LNCAP (cell line): ENCODE measurements at regions not wholly inside any gene's neighbourhood (a gene's known extent, or its start where the extent isn't known, plus 50 kb on each side); places are given as distances from the start of the nearest gene placed in this dataset.

Experiments used
- CTCF ChIP-seq: fragments of 450-650 bp; IDR thresholded peaks from 2 replicates; pipeline ENCODE4 v1.5.1; 2017; ENCODE audit warnings: mild to moderate bottlenecking

DNA sequence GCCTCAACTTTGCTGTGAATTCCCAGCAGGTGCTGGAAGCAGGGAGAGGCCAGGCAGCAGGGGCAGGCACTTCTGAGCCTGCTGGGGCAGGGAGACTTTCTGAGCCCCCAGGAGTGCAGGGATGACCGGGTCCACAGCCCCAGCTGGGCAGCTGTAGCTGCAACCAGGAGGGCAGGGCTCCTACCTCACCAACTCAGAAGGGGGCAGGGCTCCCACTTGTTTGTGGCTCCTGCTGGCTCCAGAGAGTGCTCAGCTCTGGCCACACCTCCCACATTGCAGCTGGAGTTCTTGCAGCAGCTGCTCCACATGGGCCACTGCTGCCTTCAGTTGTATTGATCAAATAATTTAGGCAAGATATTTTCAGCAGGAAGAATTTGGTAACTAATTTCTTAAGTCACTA is 812.3 kb downstream of the NSUN3 start:
- TF ChIP-seq CTCF: no peak

DNA sequence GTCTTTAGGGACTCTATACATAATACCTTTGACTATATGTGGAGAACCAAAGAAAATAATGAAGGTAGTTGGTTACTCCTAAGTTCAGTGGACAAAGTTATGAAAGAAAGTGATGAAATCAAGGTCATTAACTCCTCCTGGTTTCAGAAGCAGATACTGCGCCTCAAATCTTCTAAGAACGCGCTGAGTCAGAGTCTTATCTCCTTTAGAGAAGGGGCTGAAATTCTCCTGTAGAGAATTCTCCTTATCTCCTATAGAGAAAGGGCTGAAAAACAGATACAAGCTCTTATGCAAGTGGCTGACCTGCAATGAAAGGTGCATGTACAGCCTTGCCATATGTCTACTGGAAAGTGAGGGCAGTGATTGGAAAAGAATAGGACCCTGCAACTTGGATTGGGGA is 824.2 kb downstream of the NSUN3 start:
- no peak for TF ChIP-seq CTCF

DNA sequence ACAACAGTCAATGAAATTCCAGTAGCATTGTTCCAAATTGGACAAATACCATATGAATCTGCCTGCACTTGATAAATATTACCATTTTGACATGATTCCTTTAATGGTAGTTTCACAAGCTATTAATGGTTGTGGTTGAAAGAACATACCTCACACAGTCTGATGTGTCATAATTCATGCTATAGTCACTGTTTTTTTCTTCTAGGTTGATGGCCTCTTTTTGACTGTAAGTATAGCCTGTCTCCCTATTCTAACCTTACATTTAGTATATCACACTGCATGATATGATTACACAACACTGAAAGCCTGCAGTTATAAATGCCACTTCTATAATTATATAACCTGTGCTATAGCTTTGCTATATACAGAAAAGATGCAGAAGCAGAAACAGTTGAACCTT is 834.1 kb downstream of the NSUN3 start:
- TF ChIP-seq CTCF: no peak

- TF ChIP-seq CTCF: no peak
Measured at GRCh38 chr3:94904156-94904674, 841.4 kb downstream of the NSUN3 start.

GRCh38 chr3:94909726-94910125 is 846.9 kb downstream of the NSUN3 start:
- TF ChIP-seq CTCF: no peak

- TF ChIP-seq CTCF: no peak
Measured at GRCh38 chr3:94912656-94913055, 849.8 kb downstream of the NSUN3 start.

DNA sequence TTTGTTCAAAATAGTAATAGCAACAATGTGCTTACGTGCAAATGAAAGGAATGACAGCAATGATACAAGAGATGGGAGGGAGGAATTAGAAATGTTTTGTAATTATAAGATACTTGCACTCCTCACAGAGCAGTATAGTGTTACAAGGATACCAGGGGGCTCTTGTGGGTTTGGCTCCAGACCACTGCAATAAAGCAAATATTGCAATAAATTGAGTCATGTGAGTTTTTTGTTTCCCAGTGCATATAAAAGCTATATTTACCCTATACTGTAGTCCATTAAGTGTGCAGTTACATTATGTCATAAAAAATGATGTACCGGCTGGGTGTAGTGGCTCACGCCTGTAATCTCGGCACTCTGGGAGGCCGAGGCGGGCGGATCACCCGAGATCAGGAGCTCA is 864.3 kb downstream of the NSUN3 start:
- no peak for TF ChIP-seq CTCF

- no peak for TF ChIP-seq CTCF
Measured at GRCh38 chr3:94928921-94929320, 866.1 kb downstream of the NSUN3 start.
